Suprapubic skin (tissue), 4 donors: ENCODE measurements at regions not wholly inside any gene's neighbourhood (a gene's known extent, or its start where the extent isn't known, plus 50 kb on each side); places are given as distances from the start of the nearest gene placed in this dataset.

Experiments
- DNase-seq, 2 donors: peaks; one replicate each; pipeline ENCODE4 v3.0.0-alpha.2; 2019; ENCODE audit warnings: low spot score in 2 of 2
- H3K27ac ChIP-seq: fragments of 200-600 bp; sonication (generic); one replicate; pipeline ENCODE4 v1.5.1; 2019
- H3K27me3 ChIP-seq: fragments of 200-600 bp; sonication (generic); one replicate; pipeline ENCODE4 v1.5.1; 2019
- H3K36me3 ChIP-seq: fragments of 200-600 bp; sonication (generic); one replicate; pipeline ENCODE4 v1.5.1; 2019
- H3K4me1 ChIP-seq: fragments of 200-600 bp; sonication (generic); one replicate; pipeline ENCODE4 v1.5.1; 2019
- H3K4me3 ChIP-seq: fragments of 200-600 bp; sonication (generic); one replicate; pipeline ENCODE4 v1.5.1; 2019; ENCODE audit warnings: mild to moderate bottlenecking
- H3K9me3 ChIP-seq: fragments of 200-600 bp; sonication (generic); one replicate; pipeline ENCODE4 v1.5.1; 2019
- CTCF ChIP-seq, 2 donors: fragments of 200-600 bp in 1 of 2; fragments of 450-650 bp in 1 of 2; sonication (generic) in 1 of 2; IDR thresholded peaks; one replicate each; pipeline ENCODE4 v1.5.1; 2016 to 2019; ENCODE audit warnings: antibody characterized with exemption in 2 of 2, mild to moderate bottlenecking in 1 of 2, moderate library complexity in 1 of 2
- EP300 ChIP-seq: sonication (generic); formaldehyde crosslinking; IDR thresholded peaks from one replicate; pipeline ENCODE4 v1.6.1; 2017; ENCODE audit warnings: antibody characterized with exemption
- POLR2A ChIP-seq, 2 donors: fragments of 450-650 bp; IDR thresholded peaks; one replicate each; pipeline ENCODE4 v1.6.1; 2017; ENCODE audit warnings: antibody characterized with exemption in 2 of 2, mild to moderate bottlenecking in 2 of 2, moderate library complexity in 2 of 2
- POLR2AphosphoS5 ChIP-seq, 3 donors: sonication (generic); formaldehyde crosslinking; IDR thresholded peaks; one replicate each; pipeline ENCODE4 v1.6.1; 2017; ENCODE audit warnings: antibody characterized with exemption in 3 of 3
- WGBS: methylation state at CpG from one replicate; pipeline ENCODE4 v1.1.5; 2018; 5-methylcytosine and 5-hydroxymethylcytosine counted together

GRCh38 chr5:103962023-103962422 is 399.4 kb upstream of the NUDT12 start:
- WGBS = 92% methylated on average over 1 of the region's 1 CpG

GRCh38 chr5:103953601-103954382 is 391.2 kb upstream of the NUDT12 start:
- no peak for DNase-seq
- Histone ChIP-seq H3K9me3 (no peaks in the 10 kb centered on the region), H3K27me3 (no peaks in the 10 kb centered on the region), H3K4me3 (no peak overlapping the region), H3K36me3 (no peaks in the 10 kb centered on the region), H3K27ac (no peak overlapping the region), H3K4me1 (no peaks in the 10 kb centered on the region)
- TF ChIP-seq CTCF (IDR thresholded peaks at IDR 0.05) (no peak), POLR2AphosphoS5 (IDR thresholded peaks at IDR 0.05) (no peak), POLR2A (IDR thresholded peaks at IDR 0.05) (no peak), EP300 (no peak)
- 95% methylated on average over 27 of the region's 47 CpGs for WGBS

More at GRCh38 chr5:103962023-103962422, 399.4 kb upstream of the NUDT12 start:
- no peaks in the 10 kb centered on the region for H3K4me1 ChIP-seq
- peaks cover 10% of the 10 kb centered on the region for H3K9me3 ChIP-seq
- H3K4me3 ChIP-seq = no peak overlapping the region
- H3K27me3 ChIP-seq = no peaks in the 10 kb centered on the region
- no peak for TF ChIP-seq POLR2A (IDR thresholded peaks at IDR 0.05)
- TF ChIP-seq EP300 = no peak
- no peak for TF ChIP-seq CTCF (IDR thresholded peaks at IDR 0.05)
- TF ChIP-seq POLR2AphosphoS5 (IDR thresholded peaks at IDR 0.05) = no peak
- DNase-seq = no peak
- H3K27ac ChIP-seq = no peak overlapping the region
- no peaks in the 10 kb centered on the region for H3K36me3 ChIP-seq

- TF ChIP-seq POLR2AphosphoS5 (IDR thresholded peaks at IDR 0.05) (no peak), EP300 (no peak), CTCF (IDR thresholded peaks at IDR 0.05) (no peak), POLR2A (IDR thresholded peaks at IDR 0.05) (no peak)
- Histone ChIP-seq H3K27ac (no peak overlapping the region), H3K36me3 (no peaks in the 10 kb centered on the region), H3K4me1 (no peaks in the 10 kb centered on the region), H3K4me3 (no peak overlapping the region), H3K9me3 (no peaks in the 10 kb centered on the region), H3K27me3 (no peaks in the 10 kb centered on the region)
- no peak for DNase-seq
- WGBS = 85% methylated on average over 1 of the region's 1 CpG
These were observed 389.2 kb upstream of the NUDT12 start for GRCh38 chr5:103951776-103952175.

- no peak overlapping the region for H3K27ac ChIP-seq
- H3K4me3 ChIP-seq = no peak overlapping the region
- H3K4me1 ChIP-seq = no peaks in the 10 kb centered on the region
- H3K27me3 ChIP-seq = no peaks in the 10 kb centered on the region
- DNase-seq = no peak
- H3K9me3 ChIP-seq = no peaks in the 10 kb centered on the region
- TF ChIP-seq POLR2AphosphoS5 (IDR thresholded peaks at IDR 0.05) (no peak), CTCF (IDR thresholded peaks at IDR 0.05) (no peak), POLR2A (IDR thresholded peaks at IDR 0.05) (no peak), EP300 (no peak)
- H3K36me3 ChIP-seq = no peaks in the 10 kb centered on the region
- WGBS = 87% methylated on average over 7 of the region's 7 CpGs
These were observed 380.6 kb upstream of the NUDT12 start for GRCh38 chr5:103943230-103943629.

- Histone ChIP-seq H3K4me3 (no peak overlapping the region), H3K36me3 (no peaks in the 10 kb centered on the region), H3K27ac (no peak overlapping the region), H3K4me1 (no peaks in the 10 kb centered on the region), H3K9me3 (no peaks in the 10 kb centered on the region), H3K27me3 (no peaks in the 10 kb centered on the region)
- 73% methylated on average over 6 of the region's 6 CpGs for WGBS
- DNase-seq = no peak
- TF ChIP-seq CTCF (IDR thresholded peaks at IDR 0.05) = no peak
- no peak for TF ChIP-seq POLR2A (IDR thresholded peaks at IDR 0.05)
- TF ChIP-seq POLR2AphosphoS5 (IDR thresholded peaks at IDR 0.05) = no peak
- no peak for TF ChIP-seq EP300
These were observed 380.1 kb upstream of the NUDT12 start for GRCh38 chr5:103942587-103943186.
